ENCODE measurements at regions not wholly inside any gene's neighbourhood (a gene's known extent, or its start where the extent isn't known, plus 50 kb on each side); places are given as distances from the start of the nearest gene placed in this dataset.

DNA sequence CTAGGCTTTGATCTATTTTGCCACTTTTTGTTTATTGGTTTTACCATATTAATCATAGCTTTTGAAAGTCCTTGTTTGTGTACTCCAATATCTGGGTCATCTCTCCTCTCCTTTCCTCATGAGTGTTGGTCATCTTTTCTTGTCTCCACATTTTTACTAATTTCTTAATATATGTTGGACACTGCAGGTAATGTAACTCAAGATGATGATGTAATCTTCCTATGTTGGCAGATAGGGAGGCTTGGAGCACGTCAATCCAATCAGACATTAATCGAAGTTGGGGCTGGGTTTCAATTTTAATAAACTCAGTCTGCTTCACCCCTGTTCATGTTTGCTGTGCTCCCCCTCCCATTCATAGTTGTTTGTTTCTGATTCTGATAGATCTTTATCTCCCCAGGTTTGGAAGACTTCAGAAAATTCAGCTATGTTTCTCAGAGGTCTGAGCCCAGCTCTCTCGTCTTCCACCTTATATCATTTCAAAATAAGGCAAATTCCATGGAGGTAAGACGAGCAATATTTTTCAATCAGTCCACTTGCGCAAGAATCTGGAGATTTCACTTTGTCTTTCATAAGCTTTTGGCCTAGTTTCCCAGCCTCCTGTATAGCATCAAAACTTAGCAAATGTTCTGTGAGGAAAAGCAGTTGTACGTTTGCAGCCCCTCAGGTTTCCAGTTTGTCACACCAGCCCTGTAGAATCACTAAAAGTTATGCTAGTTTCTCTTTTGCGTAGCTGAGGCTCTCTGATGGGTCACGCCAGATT lies 504.1 kb downstream of the TMTC2 start:
- TF ChIP-seq POLR2A (IDR thresholded peaks at IDR 0.05), result no peak
- TF ChIP-seq, protein P1, sequence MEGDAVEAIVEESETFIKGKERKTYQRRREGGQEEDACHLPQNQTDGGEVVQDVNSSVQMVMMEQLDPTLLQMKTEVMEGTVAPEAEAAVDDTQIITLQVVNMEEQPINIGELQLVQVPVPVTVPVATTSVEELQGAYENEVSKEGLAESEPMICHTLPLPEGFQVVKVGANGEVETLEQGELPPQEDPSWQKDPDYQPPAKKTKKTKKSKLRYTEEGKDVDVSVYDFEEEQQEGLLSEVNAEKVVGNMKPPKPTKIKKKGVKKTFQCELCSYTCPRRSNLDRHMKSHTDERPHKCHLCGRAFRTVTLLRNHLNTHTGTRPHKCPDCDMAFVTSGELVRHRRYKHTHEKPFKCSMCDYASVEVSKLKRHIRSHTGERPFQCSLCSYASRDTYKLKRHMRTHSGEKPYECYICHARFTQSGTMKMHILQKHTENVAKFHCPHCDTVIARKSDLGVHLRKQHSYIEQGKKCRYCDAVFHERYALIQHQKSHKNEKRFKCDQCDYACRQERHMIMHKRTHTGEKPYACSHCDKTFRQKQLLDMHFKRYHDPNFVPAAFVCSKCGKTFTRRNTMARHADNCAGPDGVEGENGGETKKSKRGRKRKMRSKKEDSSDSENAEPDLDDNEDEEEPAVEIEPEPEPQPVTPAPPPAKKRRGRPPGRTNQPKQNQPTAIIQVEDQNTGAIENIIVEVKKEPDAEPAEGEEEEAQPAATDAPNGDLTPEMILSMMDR (IDR thresholded peaks at IDR 0.05), result no peak
